ENCODE measurements at regions not wholly inside any gene's neighbourhood (a gene's known extent, or its start where the extent isn't known, plus 50 kb on each side); places are given as distances from the start of the nearest gene placed in this dataset.

GRCh38 chr2:239679755-239680154 is 278.9 kb upstream of the HDAC4 start:
- no peak for DNase-seq (ENCODE audit: low read depth)
- no peak for TF ChIP-seq CTCF (IDR thresholded peaks at IDR 0.05; ENCODE audit: insufficient read depth, low read depth, low read length, missing control alignments)
- no peak overlapping the region for H3K4me3 ChIP-seq (ENCODE audit: low read length)

GRCh38 chr2:239678666-239679296 is 278.0 kb upstream of the HDAC4 start:
- no peak for TF ChIP-seq CTCF (IDR thresholded peaks at IDR 0.05; ENCODE audit: insufficient read depth, low read depth, low read length, missing control alignments)
- H3K4me3 ChIP-seq (ENCODE audit: low read length): no peak overlapping the region
- DNase-seq (ENCODE audit: low read depth): no peak

GRCh38 chr2:239678186-239678490 is 277.3 kb upstream of the HDAC4 start:
- no peak for TF ChIP-seq CTCF (IDR thresholded peaks at IDR 0.05; ENCODE audit: insufficient read depth, low read depth, low read length, missing control alignments)
- H3K4me3 ChIP-seq (ENCODE audit: low read length): no peak overlapping the region

GRCh38 chr2:239677453-239678185 is 276.8 kb upstream of the HDAC4 start:
- no peak overlapping the region for H3K4me3 ChIP-seq (ENCODE audit: low read length)
- TF ChIP-seq CTCF (IDR thresholded peaks at IDR 0.05; ENCODE audit: insufficient read depth, low read depth, low read length, missing control alignments): no peak
- DNase-seq (ENCODE audit: low read depth): no peak

More at GRCh38 chr2:239678186-239678490, 277.3 kb upstream of the HDAC4 start:
- DNase-seq (ENCODE audit: low read depth): no peak

- H3K4me3 ChIP-seq (ENCODE audit: low read length): no peak overlapping the region
- TF ChIP-seq CTCF (IDR thresholded peaks at IDR 0.05; ENCODE audit: insufficient read depth, low read depth, low read length, missing control alignments): no peak
- no peak for DNase-seq (ENCODE audit: low read depth)
These were observed 276.1 kb upstream of the HDAC4 start for GRCh38 chr2:239676716-239677452.

- DNase-seq (ENCODE audit: low read depth): no peak
- no peak for TF ChIP-seq CTCF (IDR thresholded peaks at IDR 0.05; ENCODE audit: insufficient read depth, low read depth, low read length, missing control alignments)
- H3K4me3 ChIP-seq (ENCODE audit: low read length): no peak overlapping the region
These were observed 275.3 kb upstream of the HDAC4 start for GRCh38 chr2:239675826-239676715.
